ENCODE measurements at regions not wholly inside any gene's neighbourhood (a gene's known extent, or its start where the extent isn't known, plus 50 kb on each side); places are given as distances from the start of the nearest gene placed in this dataset.

- no peaks in the 10 kb centered on the region for H3K4me1 ChIP-seq (ENCODE audit: insufficient read depth, low read length)
- no peaks in the 10 kb centered on the region for H3K27me3 ChIP-seq (ENCODE audit: insufficient read depth, low read length)
- H3K9me3 ChIP-seq (ENCODE audit: low read depth, low read length) = no peaks in the 10 kb centered on the region
- no peak overlapping the region for H3K4me3 ChIP-seq (ENCODE audit: low read length)
These were observed 144.1 kb upstream of the ZNF236 start for GRCh38 chr18:76678248-76678647.

- no peaks in the 10 kb centered on the region for H3K9me3 ChIP-seq (ENCODE audit: low read depth, low read length)
- H3K27me3 ChIP-seq (ENCODE audit: insufficient read depth, low read length) = no peaks in the 10 kb centered on the region
- H3K4me1 ChIP-seq (ENCODE audit: insufficient read depth, low read length) = no peaks in the 10 kb centered on the region
- no peak overlapping the region for H3K4me3 ChIP-seq (ENCODE audit: low read length)
These were observed 147.8 kb upstream of the ZNF236 start for GRCh38 chr18:76674596-76674995.

GRCh38 chr18:76673281-76674185, 148.8 kb upstream of the ZNF236 start:
- Histone ChIP-seq H3K9me3 (ENCODE audit: low read depth, low read length) (no peaks in the 10 kb centered on the region), H3K27me3 (ENCODE audit: insufficient read depth, low read length) (no peaks in the 10 kb centered on the region), H3K4me1 (ENCODE audit: insufficient read depth, low read length) (no peaks in the 10 kb centered on the region), H3K4me3 (ENCODE audit: low read length) (no peak overlapping the region)

GRCh38 chr18:76672627-76673026, 149.7 kb upstream of the ZNF236 start:
- Histone ChIP-seq H3K4me3 (ENCODE audit: low read length) (no peak overlapping the region), H3K9me3 (ENCODE audit: low read depth, low read length) (no peaks in the 10 kb centered on the region), H3K27me3 (ENCODE audit: insufficient read depth, low read length) (no peaks in the 10 kb centered on the region), H3K4me1 (ENCODE audit: insufficient read depth, low read length) (no peaks in the 10 kb centered on the region)

GRCh38 chr18:76670564-76671288, 151.6 kb upstream of the ZNF236 start:
- Histone ChIP-seq H3K4me3 (ENCODE audit: low read length) (no peak overlapping the region), H3K27me3 (ENCODE audit: insufficient read depth, low read length) (no peaks in the 10 kb centered on the region), H3K9me3 (ENCODE audit: low read depth, low read length) (no peaks in the 10 kb centered on the region), H3K4me1 (ENCODE audit: insufficient read depth, low read length) (no peaks in the 10 kb centered on the region)

GRCh38 chr18:76668546-76668945, 153.8 kb upstream of the ZNF236 start:
- Histone ChIP-seq H3K4me1 (ENCODE audit: insufficient read depth, low read length) (no peaks in the 10 kb centered on the region), H3K27me3 (ENCODE audit: insufficient read depth, low read length) (no peaks in the 10 kb centered on the region), H3K4me3 (ENCODE audit: low read length) (no peak overlapping the region), H3K9me3 (ENCODE audit: low read depth, low read length) (no peaks in the 10 kb centered on the region)

GRCh38 chr18:76668119-76668518, 154.2 kb upstream of the ZNF236 start:
- Histone ChIP-seq H3K4me1 (ENCODE audit: insufficient read depth, low read length) (no peaks in the 10 kb centered on the region), H3K27me3 (ENCODE audit: insufficient read depth, low read length) (no peaks in the 10 kb centered on the region), H3K4me3 (ENCODE audit: low read length) (no peak overlapping the region), H3K9me3 (ENCODE audit: low read depth, low read length) (no peaks in the 10 kb centered on the region)

GRCh38 chr18:76667603-76668002, 154.8 kb upstream of the ZNF236 start:
- H3K4me1 ChIP-seq (ENCODE audit: insufficient read depth, low read length) = no peaks in the 10 kb centered on the region
- no peaks in the 10 kb centered on the region for H3K9me3 ChIP-seq (ENCODE audit: low read depth, low read length)
- H3K27me3 ChIP-seq (ENCODE audit: insufficient read depth, low read length) = no peaks in the 10 kb centered on the region
- H3K4me3 ChIP-seq (ENCODE audit: low read length) = no peak overlapping the region

GRCh38 chr18:76662626-76663025, 159.7 kb upstream of the ZNF236 start:
- H3K4me3 ChIP-seq (ENCODE audit: low read length) = no peak overlapping the region
- peaks cover 4% of the 10 kb centered on the region for H3K27me3 ChIP-seq (ENCODE audit: insufficient read depth, low read length)
- H3K4me1 ChIP-seq (ENCODE audit: insufficient read depth, low read length) = peaks cover 6% of the 10 kb centered on the region
- H3K9me3 ChIP-seq (ENCODE audit: low read depth, low read length) = no peaks in the 10 kb centered on the region

- Histone ChIP-seq H3K4me3 (ENCODE audit: low read length) (no peak overlapping the region), H3K27me3 (ENCODE audit: insufficient read depth, low read length) (peaks cover 15% of the 10 kb centered on the region), H3K4me1 (ENCODE audit: insufficient read depth, low read length) (peaks cover 10% of the 10 kb centered on the region), H3K9me3 (ENCODE audit: low read depth, low read length) (no peaks in the 10 kb centered on the region)
These were observed 161.7 kb upstream of the ZNF236 start for GRCh38 chr18:76660571-76661192.

GRCh38 chr18:76658627-76659026, 163.6 kb upstream of the ZNF516 start:
- Histone ChIP-seq H3K9me3 (ENCODE audit: low read depth, low read length) (no peaks in the 10 kb centered on the region), H3K27me3 (ENCODE audit: insufficient read depth, low read length) (peaks cover 29% of the 10 kb centered on the region), H3K4me1 (ENCODE audit: insufficient read depth, low read length) (peaks cover 10% of the 10 kb centered on the region), H3K4me3 (ENCODE audit: low read length) (no peak overlapping the region)

GRCh38 chr18:76657911-76658470, 162.9 kb upstream of the ZNF516 start:
- Histone ChIP-seq H3K9me3 (ENCODE audit: low read depth, low read length) (no peaks in the 10 kb centered on the region), H3K27me3 (ENCODE audit: insufficient read depth, low read length) (peaks cover 29% of the 10 kb centered on the region)

GRCh38 chr18:76656925-76657827, 162.1 kb upstream of the ZNF516 start:
- Histone ChIP-seq H3K9me3 (ENCODE audit: low read depth, low read length) (no peaks in the 10 kb centered on the region), H3K27me3 (ENCODE audit: insufficient read depth, low read length) (peaks cover 29% of the 10 kb centered on the region), H3K4me3 (ENCODE audit: low read length) (no peak overlapping the region), H3K4me1 (ENCODE audit: insufficient read depth, low read length) (peaks cover 10% of the 10 kb centered on the region)

More at GRCh38 chr18:76657911-76658470, 162.9 kb upstream of the ZNF516 start:
- no peak overlapping the region for H3K4me3 ChIP-seq (ENCODE audit: low read length)
- peaks cover 10% of the 10 kb centered on the region for H3K4me1 ChIP-seq (ENCODE audit: insufficient read depth, low read length)

- Histone ChIP-seq H3K27me3 (ENCODE audit: insufficient read depth, low read length) (peaks cover 29% of the 10 kb centered on the region), H3K4me3 (ENCODE audit: low read length) (no peak overlapping the region), H3K9me3 (ENCODE audit: low read depth, low read length) (no peaks in the 10 kb centered on the region), H3K4me1 (ENCODE audit: insufficient read depth, low read length) (peaks cover 10% of the 10 kb centered on the region)
These were observed 159.5 kb upstream of the ZNF516 start for GRCh38 chr18:76654577-76654976.
